GM12873 (cell line): ENCODE measurements at regions not wholly inside any gene's neighbourhood (a gene's known extent, or its start where the extent isn't known, plus 50 kb on each side); places are given as distances from the start of the nearest gene placed in this dataset.

Experiments used
- TF ChIP-seq, protein P1 (sequence below): IDR thresholded peaks from 2 replicates; pipeline ENCODE4 v1.5.1; 2012; ENCODE audit warnings: low read depth, mild to moderate bottlenecking, moderate library complexity, low read length, control low read depth; ENCODE audit not compliant: insufficient read depth; ENCODE audit errors: missing control alignments

- TF ChIP-seq, protein P1, sequence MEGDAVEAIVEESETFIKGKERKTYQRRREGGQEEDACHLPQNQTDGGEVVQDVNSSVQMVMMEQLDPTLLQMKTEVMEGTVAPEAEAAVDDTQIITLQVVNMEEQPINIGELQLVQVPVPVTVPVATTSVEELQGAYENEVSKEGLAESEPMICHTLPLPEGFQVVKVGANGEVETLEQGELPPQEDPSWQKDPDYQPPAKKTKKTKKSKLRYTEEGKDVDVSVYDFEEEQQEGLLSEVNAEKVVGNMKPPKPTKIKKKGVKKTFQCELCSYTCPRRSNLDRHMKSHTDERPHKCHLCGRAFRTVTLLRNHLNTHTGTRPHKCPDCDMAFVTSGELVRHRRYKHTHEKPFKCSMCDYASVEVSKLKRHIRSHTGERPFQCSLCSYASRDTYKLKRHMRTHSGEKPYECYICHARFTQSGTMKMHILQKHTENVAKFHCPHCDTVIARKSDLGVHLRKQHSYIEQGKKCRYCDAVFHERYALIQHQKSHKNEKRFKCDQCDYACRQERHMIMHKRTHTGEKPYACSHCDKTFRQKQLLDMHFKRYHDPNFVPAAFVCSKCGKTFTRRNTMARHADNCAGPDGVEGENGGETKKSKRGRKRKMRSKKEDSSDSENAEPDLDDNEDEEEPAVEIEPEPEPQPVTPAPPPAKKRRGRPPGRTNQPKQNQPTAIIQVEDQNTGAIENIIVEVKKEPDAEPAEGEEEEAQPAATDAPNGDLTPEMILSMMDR = no peak
Observed at GRCh38 chr3:168990134-168990533, 673.4 kb downstream of the MECOM start.

DNA sequence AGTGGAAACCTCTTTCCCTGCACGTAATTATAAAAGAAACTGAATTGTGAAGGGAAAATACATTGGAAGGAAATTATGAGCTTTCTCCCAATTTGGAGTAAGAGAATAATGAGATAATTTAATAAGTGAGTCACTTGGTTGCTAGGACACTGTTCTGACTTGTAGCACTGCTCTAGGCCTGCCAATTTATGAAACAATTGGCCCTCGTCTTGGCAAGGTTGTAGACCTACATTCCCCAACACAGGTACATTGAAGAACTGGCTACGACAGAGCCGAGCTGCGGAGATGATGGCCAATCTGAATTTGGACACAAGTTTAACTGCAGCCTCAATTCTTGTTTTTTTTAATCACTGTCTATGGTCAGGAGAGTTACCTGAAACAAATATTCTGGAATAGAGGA lies 674.1 kb downstream of the MECOM start:
- TF ChIP-seq, protein P1 = no peak

GRCh38 chr3:168988853-168989252 lies 674.7 kb downstream of the MECOM start:
- TF ChIP-seq, protein P1 = no peak

DNA sequence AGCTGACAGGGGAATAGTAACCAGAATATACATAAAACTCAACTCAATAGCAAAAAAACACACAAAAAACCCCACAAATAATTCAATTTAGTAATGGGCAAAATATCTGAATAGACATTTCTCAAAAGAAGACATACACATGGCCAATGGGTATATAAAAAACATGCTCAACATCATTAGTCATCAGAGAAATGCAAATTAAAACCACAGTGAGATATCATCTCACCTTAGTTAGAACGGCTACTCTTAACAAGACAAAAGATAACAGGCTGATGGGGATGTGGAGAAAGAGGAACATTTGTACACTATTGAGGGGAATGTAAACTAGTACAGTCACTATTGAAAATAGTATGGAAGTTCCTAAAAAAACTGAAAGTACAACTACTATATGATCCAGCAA lies 678.6 kb downstream of the MECOM start:
- TF ChIP-seq, protein P1 = no peak

GRCh38 chr3:168983046-168983445 lies 680.5 kb downstream of the MECOM start:
- TF ChIP-seq, protein P1 = no peak

- TF ChIP-seq, protein P1 = no peak
Observed at GRCh38 chr3:168981396-168981795, 682.1 kb downstream of the MECOM start.

GRCh38 chr3:168977716-168978374 lies 685.7 kb downstream of the MECOM start:
- TF ChIP-seq, protein P1 = no peak
